Astrocyte of the spinal cord (primary cell): ENCODE measurements at regions not wholly inside any gene's neighbourhood (a gene's known extent, or its start where the extent isn't known, plus 50 kb on each side); places are given as distances from the start of the nearest gene placed in this dataset.

Experiments
- DNase-seq: peaks from one replicate; pipeline ENCODE4 v3.0.0; 2011; ENCODE audit warnings: low read depth, low spot score
- H3K4me3 ChIP-seq: 2 replicates; pipeline ENCODE4 v1.5.1; 2011; ENCODE audit warnings: low read depth, mild to moderate bottlenecking, low read length, moderate library complexity
- in situ Hi-C: cut with HindIII; loops from 2 replicates; pipeline ENCODE4 v1.10.0; 2017; ENCODE audit warnings: low sequenced_read_pairs
- TF ChIP-seq, protein P1 (sequence below): IDR thresholded peaks from 2 replicates; pipeline ENCODE4 v1.5.1; 2012; ENCODE audit warnings: low read depth, mild to moderate bottlenecking, low read length, inconsistent platforms

DNA sequence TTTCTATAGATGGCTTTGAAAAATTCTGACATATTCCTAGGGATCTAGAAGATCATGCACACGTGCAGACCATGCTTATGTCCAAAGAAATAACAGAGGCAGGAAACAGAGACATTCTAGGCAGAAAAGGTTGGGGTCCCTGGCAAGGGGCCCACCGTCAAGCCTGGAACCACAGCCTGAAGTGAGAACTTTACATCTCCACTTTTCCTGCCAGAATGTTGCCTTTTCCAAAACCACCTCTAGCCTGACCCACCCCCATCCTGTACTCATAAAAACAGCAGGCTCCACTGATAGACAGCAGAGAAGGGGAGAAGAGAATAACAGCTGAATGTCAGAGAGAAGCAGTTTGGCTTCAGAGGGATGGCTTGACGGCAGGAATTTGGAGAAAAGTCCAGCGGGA is 257.3 kb upstream of the NT5E start:
- DNase-seq, result no peak
- in situ Hi-C loops, result no loop called here
- TF ChIP-seq, protein P1, sequence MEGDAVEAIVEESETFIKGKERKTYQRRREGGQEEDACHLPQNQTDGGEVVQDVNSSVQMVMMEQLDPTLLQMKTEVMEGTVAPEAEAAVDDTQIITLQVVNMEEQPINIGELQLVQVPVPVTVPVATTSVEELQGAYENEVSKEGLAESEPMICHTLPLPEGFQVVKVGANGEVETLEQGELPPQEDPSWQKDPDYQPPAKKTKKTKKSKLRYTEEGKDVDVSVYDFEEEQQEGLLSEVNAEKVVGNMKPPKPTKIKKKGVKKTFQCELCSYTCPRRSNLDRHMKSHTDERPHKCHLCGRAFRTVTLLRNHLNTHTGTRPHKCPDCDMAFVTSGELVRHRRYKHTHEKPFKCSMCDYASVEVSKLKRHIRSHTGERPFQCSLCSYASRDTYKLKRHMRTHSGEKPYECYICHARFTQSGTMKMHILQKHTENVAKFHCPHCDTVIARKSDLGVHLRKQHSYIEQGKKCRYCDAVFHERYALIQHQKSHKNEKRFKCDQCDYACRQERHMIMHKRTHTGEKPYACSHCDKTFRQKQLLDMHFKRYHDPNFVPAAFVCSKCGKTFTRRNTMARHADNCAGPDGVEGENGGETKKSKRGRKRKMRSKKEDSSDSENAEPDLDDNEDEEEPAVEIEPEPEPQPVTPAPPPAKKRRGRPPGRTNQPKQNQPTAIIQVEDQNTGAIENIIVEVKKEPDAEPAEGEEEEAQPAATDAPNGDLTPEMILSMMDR, result no peak
- no peak overlapping the region for H3K4me3 ChIP-seq

DNA sequence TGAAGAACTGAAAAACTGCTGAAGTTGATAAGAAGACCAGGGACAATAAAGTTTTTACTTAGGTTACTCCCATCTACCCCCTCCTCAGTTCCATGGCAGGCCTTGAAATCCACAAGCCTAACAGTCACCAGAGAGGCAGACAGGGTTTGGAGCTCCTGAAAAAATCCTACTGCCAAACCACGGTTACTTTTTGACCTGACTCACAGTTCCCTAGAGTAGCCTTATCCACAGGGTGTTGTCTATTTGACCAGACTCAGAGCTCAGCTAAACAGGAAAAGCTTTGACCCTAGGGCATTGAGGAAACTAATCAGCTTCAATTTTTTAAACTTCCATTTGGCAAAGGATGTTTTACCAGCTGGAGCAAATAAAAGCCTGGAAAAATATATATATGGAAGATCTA is 257.7 kb upstream of the NT5E start:
- in situ Hi-C loops, result no loop called here
- no peak overlapping the region for H3K4me3 ChIP-seq
- TF ChIP-seq, protein P1, result no peak
- DNase-seq, result peak; percentile 44

DNA sequence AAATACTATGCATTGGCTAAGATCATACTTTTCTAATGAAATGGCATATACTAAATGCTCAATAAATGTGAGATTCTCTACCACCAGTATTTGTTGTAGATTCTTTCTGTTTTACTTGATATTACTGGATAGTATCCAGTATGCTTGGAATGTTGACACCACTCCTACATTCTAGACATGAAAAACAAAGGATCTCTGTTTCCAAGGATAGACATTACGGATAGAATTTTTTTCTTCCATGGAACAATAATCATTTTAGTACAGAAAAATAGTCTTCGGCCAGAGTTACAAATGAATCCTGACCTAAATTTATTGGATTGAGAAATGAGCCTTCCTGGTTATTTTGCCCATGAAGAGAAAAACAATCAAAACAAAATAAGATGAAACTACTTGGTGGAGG is 258.2 kb upstream of the NT5E start:
- TF ChIP-seq, protein P1, result no peak
- peak; percentile 48 for DNase-seq

DNA sequence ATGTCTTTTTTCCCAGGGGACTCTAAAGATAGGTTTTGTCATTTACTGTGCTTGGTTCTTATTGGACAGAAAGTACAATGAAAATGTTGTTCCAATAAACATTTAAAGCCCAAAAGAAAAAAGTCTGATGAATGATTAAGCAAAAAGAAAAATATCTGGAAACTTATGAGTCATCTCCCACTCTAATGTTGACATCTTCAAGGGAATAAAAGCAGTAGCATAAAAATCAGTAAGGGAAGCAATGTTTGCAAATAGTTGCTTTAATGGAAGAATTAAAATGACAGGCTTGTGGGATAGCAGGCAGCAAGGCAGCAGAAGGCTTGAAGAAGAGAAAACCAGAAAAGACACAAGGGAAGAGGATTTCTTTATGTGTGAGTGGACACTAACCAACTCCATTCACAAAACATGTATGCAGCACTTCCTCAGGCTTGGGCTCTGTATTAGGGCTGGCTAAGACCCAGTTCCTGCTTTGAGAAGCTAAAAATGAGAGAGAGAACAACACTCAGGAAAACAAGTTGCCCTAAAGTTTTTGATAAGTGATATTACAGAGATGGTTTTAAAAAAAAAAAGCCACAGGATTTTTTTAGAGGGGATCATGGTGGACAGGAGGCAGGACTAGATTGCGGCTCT is 263.2 kb upstream of the NT5E start:
- peak; percentile 25 for DNase-seq
- in situ Hi-C loops, result no loop called here
- TF ChIP-seq, protein P1, result no peak
- H3K4me3 ChIP-seq, result no peak overlapping the region

More for the DNA sequence above, 258.2 kb upstream of the NT5E start:
- no peak overlapping the region for H3K4me3 ChIP-seq
- in situ Hi-C loops, result no loop called here

DNA sequence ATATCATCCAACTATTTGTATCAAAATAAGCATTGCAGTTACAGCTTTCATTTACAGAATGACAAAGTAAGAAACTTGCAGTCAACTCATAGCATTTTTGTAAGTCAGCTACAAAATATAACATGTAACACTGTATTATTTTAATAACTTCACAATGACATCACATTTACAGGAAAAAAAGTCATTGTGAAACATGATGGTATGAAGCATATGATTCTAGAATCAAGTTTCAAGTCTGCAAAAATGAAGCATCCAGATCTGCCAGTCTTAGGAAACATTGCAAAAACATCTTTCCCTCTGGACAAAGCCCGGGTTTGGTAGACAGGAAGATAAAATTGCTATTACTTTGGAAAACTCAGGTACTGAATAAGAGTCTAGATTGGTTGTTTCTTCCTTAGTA is 263.9 kb upstream of the NT5E start:
- TF ChIP-seq, protein P1, result no peak
- in situ Hi-C loops, result no loop called here
- no peak overlapping the region for H3K4me3 ChIP-seq
- DNase-seq, result peak; percentile 27

DNA sequence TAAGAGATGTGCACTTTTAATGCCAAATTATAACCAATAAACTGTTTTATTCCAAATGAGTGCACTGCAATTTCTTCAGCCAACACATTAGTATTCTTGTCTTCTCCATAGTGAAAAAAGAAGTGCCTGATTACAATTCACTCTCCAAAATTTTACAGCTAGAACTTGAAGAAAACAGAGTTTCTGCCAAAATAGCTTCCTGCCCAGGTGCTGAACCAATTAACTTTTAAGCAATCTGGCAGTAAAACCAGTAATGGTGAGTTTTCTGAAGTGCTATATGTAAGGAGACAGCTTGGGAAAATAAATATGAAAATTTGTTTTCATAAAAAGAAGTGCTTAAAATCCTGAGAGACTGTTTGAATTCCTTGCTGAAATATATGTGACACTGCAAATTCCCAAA is 266.0 kb upstream of the NT5E start:
- in situ Hi-C loops, result no loop called here
- no peak for DNase-seq
- H3K4me3 ChIP-seq, result no peak overlapping the region
- TF ChIP-seq, protein P1, result no peak
